IMR-90 (cell line): ENCODE measurements at regions not wholly inside any gene's neighbourhood (a gene's known extent, or its start where the extent isn't known, plus 50 kb on each side); places are given as distances from the start of the nearest gene placed in this dataset.

ENCODE experiments used
- ATAC-seq: fragments of 200-7000 bp; cut with Tn5 transposase; 2 replicates; pipeline ENCODE4 v1.9.1; 2020; ENCODE audit warnings: low read depth, mild to moderate bottlenecking, moderate library complexity
- BruUV-seq: library from RNA; stranded (reverse); fragments of 400-500 nt; replicated peaks from 2 replicates; lab custom pipeline; 2021; lab: Mats Ljungman, UMichigan
- CTCF ChIA-PET: fragments of 300-600 bp; formaldehyde crosslinking; extraction: SDS; loops from one replicate; lab custom pipeline; 2021; ENCODE audit warnings: antibody characterized with exemption; lab: Yijun Ruan, JAX
- POLR2A ChIA-PET: fragments of 300-600 bp; sonication (Branson Sonifier 250); formaldehyde crosslinking; loops from one replicate; lab custom pipeline; 2022; ENCODE audit warnings: antibody characterized with exemption; ENCODE audit not compliant: unreplicated experiment; lab: Charles Lee
- DNase-seq: peaks from one replicate; pipeline ENCODE4 v3.0.0; 2013
- H2AFZ ChIP-seq: replicated peaks from 2 replicates; pipeline ENCODE3; 2013; ENCODE audit warnings: low read length, mild to moderate bottlenecking; ENCODE audit not compliant: poor library complexity
- H2AK5ac ChIP-seq: 2 replicates; pipeline ENCODE4 v1.6.1; 2013; ENCODE audit warnings: low read depth, low read length, inconsistent platforms
- H2AK9ac ChIP-seq: replicated peaks from 2 replicates; pipeline ENCODE3; 2013; ENCODE audit warnings: mild to moderate bottlenecking, low read depth, low read length, moderate library complexity; ENCODE audit not compliant: poor library complexity
- H2BK120ac ChIP-seq: 2 replicates; pipeline ENCODE4 v1.6.1; 2013; ENCODE audit warnings: low read depth, low read length, inconsistent platforms
- H2BK15ac ChIP-seq: 3 replicates; pipeline ENCODE4 v1.6.1; 2013; ENCODE audit warnings: low read depth, low read length, inconsistent platforms
- H2BK20ac ChIP-seq: 2 replicates; pipeline ENCODE4 v1.6.1; 2013; ENCODE audit warnings: low read depth, mild to moderate bottlenecking, inconsistent platforms, low read length, moderate library complexity
- H2BK5ac ChIP-seq: 2 replicates; pipeline ENCODE4 v1.6.1; 2013; ENCODE audit warnings: mild to moderate bottlenecking, low read depth, low read length, inconsistent platforms; ENCODE audit not compliant: poor library complexity, severe bottlenecking
- H3K14ac ChIP-seq: replicated peaks from 2 replicates; pipeline ENCODE4 v1.6.1; 2013; ENCODE audit warnings: low read depth, low read length, inconsistent platforms
- H3K18ac ChIP-seq: 2 replicates; pipeline ENCODE4 v1.6.1; 2013; ENCODE audit warnings: low read depth, low read length, control low read depth
- H3K23ac ChIP-seq: 2 replicates; pipeline ENCODE4 v1.6.1; 2013; ENCODE audit warnings: low read depth, low read length, inconsistent platforms
- H3K27ac ChIP-seq: 2 replicates; pipeline ENCODE4 v1.5.1; 2013; ENCODE audit warnings: mild to moderate bottlenecking, control low read depth, low read length; ENCODE audit not compliant: insufficient read depth
- H3K27me3 ChIP-seq: 2 replicates; pipeline ENCODE4 v1.6.1; 2013; ENCODE audit warnings: low read length; ENCODE audit not compliant: control insufficient read depth, insufficient read depth
- H3K36me3 ChIP-seq: 2 replicates; pipeline ENCODE4 v1.6.1; 2013; ENCODE audit warnings: low read length, mixed read lengths; ENCODE audit not compliant: control insufficient read depth, insufficient read depth
- H3K4ac ChIP-seq: 2 replicates; pipeline ENCODE4 v1.6.1; 2013; ENCODE audit warnings: low read depth, low read length, inconsistent platforms
- H3K4me1 ChIP-seq: 2 replicates; pipeline ENCODE4 v1.6.1; 2013; ENCODE audit warnings: low read length, mixed read lengths; ENCODE audit not compliant: control insufficient read depth, insufficient read depth
- H3K4me2 ChIP-seq: 2 replicates; pipeline ENCODE4 v1.6.1; 2013; ENCODE audit warnings: low read depth, mild to moderate bottlenecking, control low read depth, low read length, moderate library complexity
- H3K4me3 ChIP-seq: 2 replicates; pipeline ENCODE4 v1.5.1; 2013; ENCODE audit warnings: low read depth, mild to moderate bottlenecking, control low read depth, low read length, moderate library complexity; ENCODE audit not compliant: insufficient read depth
- H3K56ac ChIP-seq: 2 replicates; pipeline ENCODE4 v1.6.1; 2013; ENCODE audit warnings: low read length, inconsistent platforms; ENCODE audit not compliant: insufficient read depth; ENCODE audit errors: extremely low read depth
- H3K79me1 ChIP-seq, 2 experiments: 2 replicates each; pipeline ENCODE4 v1.6.1; 2013; ENCODE audit warnings: low read length in 2 of 2, inconsistent platforms in 1 of 2, low read depth in 1 of 2
- H3K9ac ChIP-seq: 2 replicates; pipeline ENCODE4 v1.6.1; 2013; ENCODE audit warnings: low read depth, low read length, control low read depth
- H3K9me1 ChIP-seq: 2 replicates; pipeline ENCODE4 v1.6.1; 2013; ENCODE audit warnings: low read length, inconsistent platforms; ENCODE audit not compliant: insufficient read depth
- H3K9me3 ChIP-seq: 2 replicates; pipeline ENCODE4 v1.6.1; 2013; ENCODE audit warnings: low read length; ENCODE audit not compliant: control insufficient read depth, insufficient read depth
- H4K20me1 ChIP-seq: 2 replicates; pipeline ENCODE4 v1.6.1; 2013; ENCODE audit warnings: low read length, inconsistent platforms; ENCODE audit not compliant: insufficient read depth
- H4K5ac ChIP-seq: 2 replicates; pipeline ENCODE4 v1.6.1; 2013; ENCODE audit warnings: mild to moderate bottlenecking, low read depth, low read length, control low read depth
- H4K8ac ChIP-seq, 2 experiments: 2 replicates each; pipeline ENCODE4 v1.6.1; 2013; ENCODE audit warnings: low read depth in 2 of 2, low read length in 2 of 2, control low read depth in 1 of 2, inconsistent platforms in 1 of 2
- H4K91ac ChIP-seq: 2 replicates; pipeline ENCODE4 v1.6.1; 2013; ENCODE audit warnings: low read depth, low read length, inconsistent platforms; ENCODE audit not compliant: insufficient read depth
- CEBPB ChIP-seq: IDR thresholded peaks from 2 replicates; pipeline ENCODE4 v1.6.1; 2012; ENCODE audit warnings: low read depth, low read length, improper control_type of control experiment
- CHD1 ChIP-seq: IDR thresholded peaks from 2 replicates; pipeline ENCODE4 v1.6.1; 2012; ENCODE audit warnings: low read depth, low read length, improper control_type of control experiment
- CTCF ChIP-seq: conservative IDR thresholded peaks from 2 replicates; pipeline ENCODE4 v1.5.1; 2012; ENCODE audit warnings: mild to moderate bottlenecking, low read depth, low read length, improper control_type of control experiment
- ELK1 ChIP-seq: fragments of 150-350 bp; IDR thresholded peaks from 2 replicates; pipeline ENCODE4 v1.6.1; 2016; ENCODE audit warnings: low read depth, mild to moderate bottlenecking, low read length, moderate library complexity, borderline replicate concordance
- FOS ChIP-seq: fragments of 150-350 bp; IDR thresholded peaks from 2 replicates; pipeline ENCODE4 v1.6.1; 2016; ENCODE audit warnings: low read depth, low read length
- MAFK ChIP-seq: IDR thresholded peaks from 2 replicates; pipeline ENCODE4 v1.6.1; 2012; ENCODE audit warnings: low read depth, low read length, improper control_type of control experiment
- MAZ ChIP-seq: IDR thresholded peaks from 2 replicates; pipeline ENCODE4 v1.6.1; 2012; ENCODE audit warnings: low read depth, mild to moderate bottlenecking, low read length, improper control_type of control experiment, moderate library complexity, borderline replicate concordance
- POLR2A ChIP-seq: IDR thresholded peaks from 2 replicates; pipeline ENCODE4 v1.6.1; 2012; ENCODE audit warnings: mild to moderate bottlenecking, low read depth, low read length
- RAD21 ChIP-seq: IDR thresholded peaks from 2 replicates; pipeline ENCODE4 v1.6.1; 2012; ENCODE audit warnings: low read length, improper control_type of control experiment
- SMC3 ChIP-seq: fragments of 150-350 bp; IDR thresholded peaks from 2 replicates; pipeline ENCODE4 v1.6.1; 2016; ENCODE audit warnings: low read depth, mild to moderate bottlenecking, antibody characterized with exemption, low read length, moderate library complexity
- USF2 ChIP-seq: fragments of 150-350 bp; IDR thresholded peaks from 2 replicates; pipeline ENCODE4 v1.6.1; 2017; ENCODE audit warnings: mild to moderate bottlenecking, antibody characterized with exemption, low read length, low read depth
- WGBS, 2 experiments: methylation state at CpG; one replicate each; pipeline versions ENCODE4 v1.1.5 to v1.1.7; 2013; ENCODE audit warnings: missing lambda C conversion rate in 2 of 2; ENCODE audit not compliant: insufficient read length in 1 of 2; ENCODE audit errors: extremely low coverage in 2 of 2; 5-methylcytosine and 5-hydroxymethylcytosine counted together
- dilution Hi-C: fragments of 300-500 bp; cut with HindIII; formaldehyde crosslinking; loops from one replicate; pipeline ENCODE4 v1.14.3; 2018; ENCODE audit warnings: low sequenced_read_pairs; ENCODE audit not compliant: unreplicated experiment
- in situ Hi-C: fragments of 300-500 bp; cut with MboI; formaldehyde crosslinking; loops from 3 replicates; pipeline ENCODE4 v1.14.3; 2019; ENCODE audit warnings: low sequenced_read_pairs, inconsistent platforms, mixed read lengths
- intact Hi-C: fragments of 100-400 bp; cut with micrococcal nuclease; formaldehyde crosslinking; loops from 2 replicates; pipeline ENCODE4 v1.10.0; 2022

GRCh38 chr10:113409175-113409574, 143.7 kb upstream of the HABP2 start:
- Histone ChIP-seq H3K36me3 (no peaks in the 10 kb centered on the region), H3K56ac (no peak overlapping the region), H2BK5ac (no peak overlapping the region), H2AFZ (no peak overlapping the region), H3K23ac (no peak overlapping the region), H4K20me1 (no peaks in the 10 kb centered on the region), H2AK5ac (no peak overlapping the region), H3K79me1 (no peaks in the 10 kb centered on the region), H2BK20ac (no peak overlapping the region), H4K8ac (no peak overlapping the region), H2AK9ac (no peak overlapping the region), H4K5ac (no peak overlapping the region), H3K14ac (no peak overlapping the region), H2BK120ac (no peak overlapping the region), H3K27me3 (no peaks in the 10 kb centered on the region), H3K4me1 (no peaks in the 10 kb centered on the region), H3K4me3 (no peak overlapping the region), H4K91ac (no peak overlapping the region), H3K9me3 (no peaks in the 10 kb centered on the region), H3K9ac (no peak overlapping the region), H3K27ac (no peak overlapping the region), H3K18ac (no peak overlapping the region), H3K4me2 (no peak overlapping the region), H3K9me1 (no peaks in the 10 kb centered on the region), H3K4ac (no peak overlapping the region), H2BK15ac (no peak overlapping the region)
- ATAC-seq (no peak), DNase-seq (no peak)
- CTCF ChIA-PET: no interaction called here
- WGBS, 2 experiments: 60% methylated on average over 1 of the region's 10 CpGs; no CpG with 5 or more reads in 1 of the 2 experiments
- dilution Hi-C loops: no loop called here
- intact Hi-C loops: no loop called here
- POLR2A ChIA-PET: no interaction called here
- in situ Hi-C loops: no loop called here
- no peak for TF ChIP-seq POLR2A
- TF ChIP-seq RAD21: no peak
- TF ChIP-seq ELK1: no peak
- TF ChIP-seq FOS: no peak
- TF ChIP-seq USF2: no peak
- no peak for TF ChIP-seq CHD1
- no peak for TF ChIP-seq SMC3
- TF ChIP-seq CEBPB: no peak
- no peak for TF ChIP-seq CTCF
- TF ChIP-seq MAFK: no peak
- no peak for TF ChIP-seq MAZ
- BruUV-seq: no TSS peak
